ENCODE measurements at regions not wholly inside any gene's neighbourhood (a gene's known extent, or its start where the extent isn't known, plus 50 kb on each side); places are given as distances from the start of the nearest gene placed in this dataset.

GRCh38 chr7:142553216-142553615 lies 196.1 kb upstream of the PRSS1 start:
- H3K9me1 ChIP-seq (ENCODE audit: control insufficient read depth, extremely low read depth, insufficient read depth, low read length): no peaks in the 10 kb centered on the region
- H4K20me1 ChIP-seq (ENCODE audit: control insufficient read depth, extremely low read depth, insufficient read depth, low read length): no peaks in the 10 kb centered on the region
- H3K9me3 ChIP-seq (ENCODE audit: control insufficient read depth, low read depth, low read length): no peaks in the 10 kb centered on the region
- FAIRE-seq: no peak
- H3K4me1 ChIP-seq (ENCODE audit: control insufficient read depth, extremely low read depth, insufficient read depth, low read length): peaks cover 34% of the 10 kb centered on the region
- H2AFZ ChIP-seq (ENCODE audit: control insufficient read depth, low read length): no peak overlapping the region
- no peaks in the 10 kb centered on the region for H3K79me2 ChIP-seq (ENCODE audit: control insufficient read depth, insufficient read depth, low read length)
- no peaks in the 10 kb centered on the region for H3K36me3 ChIP-seq (ENCODE audit: control insufficient read depth in 2 of 2, extremely low read depth in 1 of 2, insufficient read depth in 2 of 2, low read length in 2 of 2)
- no peak overlapping the region for H3K9ac ChIP-seq (ENCODE audit: control insufficient read depth, extremely low read depth, insufficient read depth, low read length)
- no peak overlapping the region for H3K4me2 ChIP-seq (ENCODE audit: control insufficient read depth, extremely low read depth, insufficient read depth, low read depth, low read length)
- H3K27me3 ChIP-seq (ENCODE audit: control insufficient read depth, extremely low read depth, insufficient read depth, low read length): no peaks in the 10 kb centered on the region
- dilution Hi-C loops (cut with MboI; ENCODE audit: extremely low pct_ligation_motif_present, low sequenced_read_pairs): no loop called here
- DNase-seq (ENCODE audit: low read depth, low spot score): no peak
- no peak overlapping the region for H3K27ac ChIP-seq (ENCODE audit: control insufficient read depth, insufficient read depth, low read length)
- H3K4me3 ChIP-seq (ENCODE audit: control insufficient read depth in 2 of 3, extremely low read depth in 1 of 3, insufficient read depth in 2 of 3, low read depth in 1 of 3, low read length in 3 of 3): no peak overlapping the region
- no peak for TF ChIP-seq CTCF (optimal IDR thresholded peaks at IDR 0.05 in 1 of 3, IDR thresholded peaks at IDR 0.05 in 1 of 3, conservative IDR thresholded peaks at IDR 0.05 in 1 of 3; ENCODE audit: extremely low read depth in 1 of 3, insufficient read depth in 2 of 3, low read length in 3 of 3)
- TF ChIP-seq EZH2 (IDR thresholded peaks at IDR 0.05; ENCODE audit: low read length): no peak

GRCh38 chr7:142548978-142549377 lies 200.3 kb upstream of the PRSS1 start:
- dilution Hi-C loops (cut with MboI; ENCODE audit: extremely low pct_ligation_motif_present, low sequenced_read_pairs): no loop called here
- H3K9ac ChIP-seq (ENCODE audit: control insufficient read depth, extremely low read depth, insufficient read depth, low read length): no peak overlapping the region
- peak overlapping the region; percentile 16 for H2AFZ ChIP-seq (ENCODE audit: control insufficient read depth, low read length)
- FAIRE-seq (no peak), DNase-seq (ENCODE audit: low read depth, low spot score) (no peak)
- H3K9me1 ChIP-seq (ENCODE audit: control insufficient read depth, extremely low read depth, insufficient read depth, low read length): no peaks in the 10 kb centered on the region
- H3K4me2 ChIP-seq (ENCODE audit: control insufficient read depth, extremely low read depth, insufficient read depth, low read depth, low read length): no peak overlapping the region
- no peak overlapping the region for H3K4me3 ChIP-seq (ENCODE audit: control insufficient read depth in 2 of 3, extremely low read depth in 1 of 3, insufficient read depth in 2 of 3, low read depth in 1 of 3, low read length in 3 of 3)
- H3K4me1 ChIP-seq (ENCODE audit: control insufficient read depth, extremely low read depth, insufficient read depth, low read length): peaks cover 10% of the 10 kb centered on the region
- H3K36me3 ChIP-seq (ENCODE audit: control insufficient read depth in 2 of 2, extremely low read depth in 1 of 2, insufficient read depth in 2 of 2, low read length in 2 of 2): no peaks in the 10 kb centered on the region
- TF ChIP-seq CTCF (optimal IDR thresholded peaks at IDR 0.05 in 1 of 3, IDR thresholded peaks at IDR 0.05 in 1 of 3, conservative IDR thresholded peaks at IDR 0.05 in 1 of 3; ENCODE audit: extremely low read depth in 1 of 3, insufficient read depth in 2 of 3, low read length in 3 of 3): no peak
- TF ChIP-seq EZH2 (IDR thresholded peaks at IDR 0.05; ENCODE audit: low read length): no peak
- H3K79me2 ChIP-seq (ENCODE audit: control insufficient read depth, insufficient read depth, low read length): no peaks in the 10 kb centered on the region
- H3K9me3 ChIP-seq (ENCODE audit: control insufficient read depth, low read depth, low read length): no peaks in the 10 kb centered on the region
- no peak overlapping the region for H3K27ac ChIP-seq (ENCODE audit: control insufficient read depth, insufficient read depth, low read length)
- H4K20me1 ChIP-seq (ENCODE audit: control insufficient read depth, extremely low read depth, insufficient read depth, low read length): no peaks in the 10 kb centered on the region
- H3K27me3 ChIP-seq (ENCODE audit: control insufficient read depth, extremely low read depth, insufficient read depth, low read length): no peaks in the 10 kb centered on the region
